ENCODE measurements at regions not wholly inside any gene's neighbourhood (a gene's known extent, or its start where the extent isn't known, plus 50 kb on each side); places are given as distances from the start of the nearest gene placed in this dataset.

GRCh38 chr18:71329114-71329513, 1040.3 kb downstream of the SOCS6 start:
- no peak overlapping the region for H3K4me3 Mint-ChIP-seq

GRCh38 chr18:71327850-71328249, 1039.0 kb downstream of the SOCS6 start:
- ChIA-PET POLR2A (no interaction called here), CTCF (no interaction called here)
- H3K9me3 Mint-ChIP-seq: peaks cover 92% of the 10 kb centered on the region
- ATAC-seq: no peak
- no peak for TF ChIP-seq ZNF121 (CRISPR knock-in tag; IDR thresholded peaks at IDR 0.05)
- peaks cover 75% of the 10 kb centered on the region for H3K36me3 Mint-ChIP-seq
- no peak for DNase-seq (ENCODE audit: low spot score)
- no peak overlapping the region for H3K27ac Mint-ChIP-seq
- no peaks in the 10 kb centered on the region for H3K4me1 Mint-ChIP-seq
- H3K27me3 Mint-ChIP-seq (ENCODE audit: low read depth): peaks cover 20% of the 10 kb centered on the region
- H3K4me3 Mint-ChIP-seq: no peak overlapping the region

More at GRCh38 chr18:71329114-71329513, 1040.3 kb downstream of the SOCS6 start:
- Mint-ChIP-seq H3K27me3 (ENCODE audit: low read depth) (peaks cover 20% of the 10 kb centered on the region), H3K36me3 (peaks cover 75% of the 10 kb centered on the region), H3K4me1 (no peaks in the 10 kb centered on the region), H3K9me3 (peaks cover 90% of the 10 kb centered on the region), H3K27ac (no peak overlapping the region)
- DNase-seq (ENCODE audit: low spot score) (no peak), ATAC-seq (no peak)
- CTCF ChIA-PET: no interaction called here
- POLR2A ChIA-PET: no interaction called here
- no peak for TF ChIP-seq FOXP4 (CRISPR knock-in tag; IDR thresholded peaks at IDR 0.05)
- TF ChIP-seq NFATC4 (CRISPR knock-in tag; IDR thresholded peaks at IDR 0.05): no peak
- no peak for TF ChIP-seq GABPB1 (CRISPR knock-in tag; IDR thresholded peaks at IDR 0.05)
- no peak for TF ChIP-seq JUN (CRISPR knock-in tag; IDR thresholded peaks at IDR 0.05)

DNA sequence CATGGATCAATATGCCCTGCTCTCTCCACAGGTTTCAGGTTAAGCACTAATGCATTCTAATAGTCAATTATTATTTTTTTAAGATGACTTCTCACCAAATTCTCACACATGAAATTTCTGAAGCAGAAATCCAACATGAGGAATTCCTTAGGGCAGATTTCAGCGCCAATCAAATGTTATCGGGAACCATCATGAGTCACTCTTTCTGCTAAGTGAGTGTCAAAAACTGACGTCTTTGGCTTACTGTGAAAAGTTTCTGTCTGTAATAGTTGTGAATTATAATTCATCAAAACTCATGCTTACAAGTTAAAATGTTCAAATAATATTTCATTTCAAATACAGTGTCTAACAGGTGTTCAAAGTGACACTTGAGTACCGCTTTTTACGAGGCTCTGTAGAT, 1038.6 kb downstream of the SOCS6 start:
- H3K4me1 Mint-ChIP-seq: no peaks in the 10 kb centered on the region
- POLR2A ChIA-PET: no interaction called here
- H3K36me3 Mint-ChIP-seq: peaks cover 74% of the 10 kb centered on the region
- no peak overlapping the region for H3K27ac Mint-ChIP-seq
- DNase-seq (ENCODE audit: low spot score) (no peak), ATAC-seq (no peak)
- no peak overlapping the region for H3K4me3 Mint-ChIP-seq
- H3K9me3 Mint-ChIP-seq: peaks cover 90% of the 10 kb centered on the region
- CTCF ChIA-PET: no interaction called here
- peaks cover 20% of the 10 kb centered on the region for H3K27me3 Mint-ChIP-seq (ENCODE audit: low read depth)
- TF ChIP-seq, protein P1, sequence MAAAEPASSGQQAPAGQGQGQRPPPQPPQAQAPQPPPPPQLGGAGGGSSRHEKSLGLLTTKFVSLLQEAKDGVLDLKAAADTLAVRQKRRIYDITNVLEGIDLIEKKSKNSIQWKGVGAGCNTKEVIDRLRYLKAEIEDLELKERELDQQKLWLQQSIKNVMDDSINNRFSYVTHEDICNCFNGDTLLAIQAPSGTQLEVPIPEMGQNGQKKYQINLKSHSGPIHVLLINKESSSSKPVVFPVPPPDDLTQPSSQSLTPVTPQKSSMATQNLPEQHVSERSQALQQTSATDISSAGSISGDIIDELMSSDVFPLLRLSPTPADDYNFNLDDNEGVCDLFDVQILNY (CRISPR knock-in tag; IDR thresholded peaks at IDR 0.05): no peak
- TF ChIP-seq ZNF396 (CRISPR knock-in tag; IDR thresholded peaks at IDR 0.05; ENCODE audit: borderline replicate concordance) (no peak), ESRRA (CRISPR knock-in tag; IDR thresholded peaks at IDR 0.05; ENCODE audit: borderline replicate concordance) (no peak), SMAD3 (CRISPR knock-in tag; IDR thresholded peaks at IDR 0.05; ENCODE audit: borderline replicate concordance) (no peak), EMX1 (CRISPR knock-in tag; IDR thresholded peaks at IDR 0.05) (no peak), ZNF263 (CRISPR knock-in tag; IDR thresholded peaks at IDR 0.05; ENCODE audit: low read depth) (no peak), FOXP1 (CRISPR knock-in tag; IDR thresholded peaks at IDR 0.05; ENCODE audit: borderline replicate concordance) (no peak), ZNF423 (CRISPR knock-in tag; IDR thresholded peaks at IDR 0.05) (no peak), OVOL2 (CRISPR knock-in tag; IDR thresholded peaks at IDR 0.05; ENCODE audit: borderline replicate concordance) (no peak), IRF1 (CRISPR knock-in tag; IDR thresholded peaks at IDR 0.05) (no peak), NFE2L1 (CRISPR knock-in tag; IDR thresholded peaks at IDR 0.05) (no peak), ELF4 (CRISPR knock-in tag; IDR thresholded peaks at IDR 0.05; ENCODE audit: low read depth) (no peak)
- TF ChIP-seq, protein P2, sequence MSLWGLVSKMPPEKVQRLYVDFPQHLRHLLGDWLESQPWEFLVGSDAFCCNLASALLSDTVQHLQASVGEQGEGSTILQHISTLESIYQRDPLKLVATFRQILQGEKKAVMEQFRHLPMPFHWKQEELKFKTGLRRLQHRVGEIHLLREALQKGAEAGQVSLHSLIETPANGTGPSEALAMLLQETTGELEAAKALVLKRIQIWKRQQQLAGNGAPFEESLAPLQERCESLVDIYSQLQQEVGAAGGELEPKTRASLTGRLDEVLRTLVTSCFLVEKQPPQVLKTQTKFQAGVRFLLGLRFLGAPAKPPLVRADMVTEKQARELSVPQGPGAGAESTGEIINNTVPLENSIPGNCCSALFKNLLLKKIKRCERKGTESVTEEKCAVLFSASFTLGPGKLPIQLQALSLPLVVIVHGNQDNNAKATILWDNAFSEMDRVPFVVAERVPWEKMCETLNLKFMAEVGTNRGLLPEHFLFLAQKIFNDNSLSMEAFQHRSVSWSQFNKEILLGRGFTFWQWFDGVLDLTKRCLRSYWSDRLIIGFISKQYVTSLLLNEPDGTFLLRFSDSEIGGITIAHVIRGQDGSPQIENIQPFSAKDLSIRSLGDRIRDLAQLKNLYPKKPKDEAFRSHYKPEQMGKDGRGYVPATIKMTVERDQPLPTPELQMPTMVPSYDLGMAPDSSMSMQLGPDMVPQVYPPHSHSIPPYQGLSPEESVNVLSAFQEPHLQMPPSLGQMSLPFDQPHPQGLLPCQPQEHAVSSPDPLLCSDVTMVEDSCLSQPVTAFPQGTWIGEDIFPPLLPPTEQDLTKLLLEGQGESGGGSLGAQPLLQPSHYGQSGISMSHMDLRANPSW (CRISPR knock-in tag; conservative IDR thresholded peaks at IDR 0.05; ENCODE audit: low read depth): no peak
- TF ChIP-seq, protein P3, sequence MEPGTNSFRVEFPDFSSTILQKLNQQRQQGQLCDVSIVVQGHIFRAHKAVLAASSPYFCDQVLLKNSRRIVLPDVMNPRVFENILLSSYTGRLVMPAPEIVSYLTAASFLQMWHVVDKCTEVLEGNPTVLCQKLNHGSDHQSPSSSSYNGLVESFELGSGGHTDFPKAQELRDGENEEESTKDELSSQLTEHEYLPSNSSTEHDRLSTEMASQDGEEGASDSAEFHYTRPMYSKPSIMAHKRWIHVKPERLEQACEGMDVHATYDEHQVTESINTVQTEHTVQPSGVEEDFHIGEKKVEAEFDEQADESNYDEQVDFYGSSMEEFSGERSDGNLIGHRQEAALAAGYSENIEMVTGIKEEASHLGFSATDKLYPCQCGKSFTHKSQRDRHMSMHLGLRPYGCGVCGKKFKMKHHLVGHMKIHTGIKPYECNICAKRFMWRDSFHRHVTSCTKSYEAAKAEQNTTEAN (CRISPR knock-in tag; IDR thresholded peaks at IDR 0.05): no peak
- TF ChIP-seq, protein P4, sequence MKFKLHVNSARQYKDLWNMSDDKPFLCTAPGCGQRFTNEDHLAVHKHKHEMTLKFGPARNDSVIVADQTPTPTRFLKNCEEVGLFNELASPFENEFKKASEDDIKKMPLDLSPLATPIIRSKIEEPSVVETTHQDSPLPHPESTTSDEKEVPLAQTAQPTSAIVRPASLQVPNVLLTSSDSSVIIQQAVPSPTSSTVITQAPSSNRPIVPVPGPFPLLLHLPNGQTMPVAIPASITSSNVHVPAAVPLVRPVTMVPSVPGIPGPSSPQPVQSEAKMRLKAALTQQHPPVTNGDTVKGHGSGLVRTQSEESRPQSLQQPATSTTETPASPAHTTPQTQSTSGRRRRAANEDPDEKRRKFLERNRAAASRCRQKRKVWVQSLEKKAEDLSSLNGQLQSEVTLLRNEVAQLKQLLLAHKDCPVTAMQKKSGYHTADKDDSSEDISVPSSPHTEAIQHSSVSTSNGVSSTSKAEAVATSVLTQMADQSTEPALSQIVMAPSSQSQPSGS (CRISPR knock-in tag; IDR thresholded peaks at IDR 0.05; ENCODE audit: borderline replicate concordance, low read depth): no peak
